GM12878 (cell line): ENCODE measurements at regions not wholly inside any gene's neighbourhood (a gene's known extent, or its start where the extent isn't known, plus 50 kb on each side); places are given as distances from the start of the nearest gene placed in this dataset.

Source experiments
- ATAC-seq: fragments of 200-7000 bp; cut with Tn5 transposase; 3 replicates; pipeline ENCODE4 v1.9.1; 2020; ENCODE audit warnings: mild to moderate bottlenecking, moderate library complexity
- BruUV-seq: library from RNA; stranded (reverse); fragments of 400-500 nt; replicated peaks from 2 replicates; lab custom pipeline; 2021; lab: Mats Ljungman, UMichigan
- CTCF ChIA-PET: fragments of 300-600 bp; sonication (Branson Sonifier 250); formaldehyde crosslinking; extraction: SDS; loops from one replicate; lab custom pipeline; 2021; ENCODE audit warnings: inconsistent platforms; lab: Yijun Ruan, JAX
- POLR2A ChIA-PET: fragments of 350-600 bp; formaldehyde crosslinking; extraction: SDS; loops from one replicate; lab custom pipeline; 2021; ENCODE audit warnings: inconsistent platforms; lab: Charles Lee
- RAD21 ChIA-PET: fragments of 300-600 bp; sonication (Branson Sonifier 250); formaldehyde crosslinking; loops from one replicate; lab custom pipeline; 2023; ENCODE audit warnings: antibody characterized with exemption; ENCODE audit not compliant: unreplicated experiment; lab: Charles Lee
- SMC1A ChIA-PET: fragments of 300-600 bp; sonication (Branson Sonifier 250); formaldehyde crosslinking; loops from one replicate; lab custom pipeline; 2023; ENCODE audit not compliant: unreplicated experiment, uncharacterized antibody; lab: Charles Lee
- DNase-seq: peaks from one replicate; pipeline ENCODE4 v3.0.0-alpha.2; 2011; ENCODE audit warnings: low read depth, low spot score
- FAIRE-seq: peaks from 3 replicates; lab custom pipeline; 2011; peaks lifted over from hg19 to GRCh38; lab: Jason Lieb, UNC
- H2AFZ ChIP-seq: 2 replicates; pipeline ENCODE4 v1.6.0; 2011; ENCODE audit warnings: low read depth, low read length, control low read depth; ENCODE audit not compliant: control insufficient read depth
- H3K27ac ChIP-seq: 2 replicates; pipeline ENCODE4 v1.5.1; 2011; ENCODE audit warnings: control low read depth; ENCODE audit not compliant: control insufficient read depth, insufficient read depth
- H3K27me3 ChIP-seq, 2 experiments: replicated peaks in 1 of 2; 2 replicates each; pipeline versions ENCODE4 v1.6.0 to v1.6.1; 2011; ENCODE audit warnings: low read length in 1 of 2; ENCODE audit not compliant: control insufficient read depth in 2 of 2, insufficient read depth in 2 of 2
- H3K36me3 ChIP-seq, 2 experiments: 2 replicates each; pipeline ENCODE4 v1.5.1; 2011; ENCODE audit warnings: low read length in 1 of 2; ENCODE audit not compliant: control insufficient read depth in 2 of 2, insufficient read depth in 2 of 2
- H3K4me1 ChIP-seq: 2 replicates; pipeline ENCODE4 v1.6.1; 2011; ENCODE audit warnings: mild to moderate bottlenecking, low read length, moderate library complexity, mixed read lengths; ENCODE audit not compliant: control insufficient read depth, insufficient read depth
- H3K4me2 ChIP-seq: 2 replicates; pipeline ENCODE4 v1.6.0; 2011; ENCODE audit warnings: control low read depth; ENCODE audit not compliant: control insufficient read depth, insufficient read depth
- H3K4me3 ChIP-seq: fragments of 200-600 bp; sonication (generic); 2 replicates; pipeline ENCODE4 v1.5.1; 2016
- H3K79me2 ChIP-seq: 2 replicates; pipeline ENCODE4 v1.6.0; 2011; ENCODE audit warnings: low read length; ENCODE audit not compliant: control insufficient read depth, insufficient read depth
- H3K9ac ChIP-seq: 2 replicates; pipeline ENCODE4 v1.8.0; 2011; ENCODE audit warnings: low read length, control low read depth, mixed read lengths; ENCODE audit not compliant: control insufficient read depth, insufficient read depth
- H3K9me3 ChIP-seq: replicated peaks from 3 replicates; pipeline ENCODE4 v1.5.1; 2011; ENCODE audit warnings: mild to moderate bottlenecking, low read length; ENCODE audit not compliant: control insufficient read depth, insufficient read depth
- H4K20me1 ChIP-seq: 2 replicates; pipeline ENCODE4 v1.6.0; 2011; ENCODE audit not compliant: control insufficient read depth, insufficient read depth
- EED ChIP-seq: sonication (generic); IDR thresholded peaks from 2 replicates; pipeline ENCODE4 v1.6.1; 2016; ENCODE audit warnings: antibody characterized with exemption, low read depth
- HDGF ChIP-seq: fragments of 450-650 bp; IDR thresholded peaks from 2 replicates; pipeline ENCODE4 v1.6.1; 2016; ENCODE audit warnings: antibody characterized with exemption
- MTA2 ChIP-seq: fragments of 450-650 bp; IDR thresholded peaks from 2 replicates; pipeline ENCODE4 v1.6.1; 2016; ENCODE audit warnings: low read depth, mild to moderate bottlenecking, moderate library complexity
- RAD51 ChIP-seq: fragments of 450-650 bp; IDR thresholded peaks from 2 replicates; pipeline ENCODE4 v1.6.1; 2016; ENCODE audit warnings: moderate library complexity, mild to moderate bottlenecking, inconsistent platforms
- STAT3 ChIP-seq: IDR thresholded peaks from 2 replicates; pipeline ENCODE4 v1.6.1; 2011; ENCODE audit warnings: low read depth, low read length, improper control_type of control experiment
- TCF3 ChIP-seq: IDR thresholded peaks from 2 replicates; pipeline ENCODE4 v1.6.1; 2012; ENCODE audit warnings: low read depth, mild to moderate bottlenecking, low read length, borderline replicate concordance; ENCODE audit not compliant: insufficient read depth
- WGBS: methylation state at CpG from one replicate; pipeline ENCODE4 v1.1.6; 2016; ENCODE audit warnings: low lambda C conversion rate; ENCODE audit not compliant: insufficient replicate concordance, insufficient coverage; ENCODE audit errors: missing lambda C conversion rate; 5-methylcytosine and 5-hydroxymethylcytosine counted together
- in situ Hi-C: fragments of 300-500 bp; cut with MboI; formaldehyde crosslinking; loops from 9 replicates; pipeline ENCODE4 v1.14.3; 2018; ENCODE audit warnings: mixed read lengths
- intact Hi-C: fragments of 100-400 bp; cut with micrococcal nuclease; formaldehyde crosslinking; loops from one replicate; pipeline ENCODE4 v1.14.2; 2022; ENCODE audit not compliant: unreplicated experiment
- TF ChIP-seq, protein P1 (sequence below): fragments of 150-350 bp; IDR thresholded peaks from 2 replicates; pipeline ENCODE4 v1.6.1; 2016; ENCODE audit warnings: low read depth, low read length
- TF ChIP-seq, protein P2 (sequence below): fragments of 450-650 bp; IDR thresholded peaks from 2 replicates; pipeline ENCODE4 v1.6.1; 2016; ENCODE audit warnings: mild to moderate bottlenecking
- TF ChIP-seq, protein P3 (sequence below): IDR thresholded peaks from 2 replicates; pipeline ENCODE4 v1.6.1; 2012; ENCODE audit warnings: low read depth, low read length, improper control_type of control experiment
- TF ChIP-seq, protein P4 (sequence below): fragments of 450-650 bp; formaldehyde crosslinking; IDR thresholded peaks from 2 replicates; pipeline ENCODE4 v1.5.0; 2022; ENCODE audit warnings: mild to moderate bottlenecking, missing genetic modification characterization

DNA sequence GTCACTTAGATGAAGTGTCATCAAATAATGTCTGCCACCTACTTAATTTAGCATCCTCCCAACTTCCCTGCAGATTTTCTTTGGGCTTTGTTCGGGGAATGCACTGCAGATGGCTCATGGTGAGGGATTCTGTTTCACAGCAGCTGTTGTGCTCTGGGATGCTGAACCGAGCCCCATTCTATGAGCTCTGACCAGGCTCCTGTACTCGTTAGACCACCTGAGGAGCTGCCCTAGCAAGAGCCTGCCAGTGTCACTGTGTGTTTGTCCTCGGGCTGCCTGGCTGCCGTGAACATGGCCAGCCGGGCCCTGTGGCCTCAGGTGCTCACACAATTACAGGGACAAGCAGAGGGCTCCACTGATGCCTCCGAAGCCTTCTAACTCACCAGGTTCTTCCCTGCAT, 238.8 kb upstream of the ECI2 start:
- SMC1A ChIA-PET = no interaction called here
- Histone ChIP-seq H3K4me1 (no peaks in the 10 kb centered on the region), H3K79me2 (no peaks in the 10 kb centered on the region), H2AFZ (no peak overlapping the region), H4K20me1 (no peaks in the 10 kb centered on the region), H3K27ac (no peak overlapping the region), H3K4me3 (no peak overlapping the region), H3K4me2 (no peak overlapping the region), H3K27me3 (no peaks in the 10 kb centered on the region), H3K9me3 (no peaks in the 10 kb centered on the region), H3K9ac (no peak overlapping the region), H3K36me3 (no peaks in the 10 kb centered on the region)
- intact Hi-C loops = no loop called here
- ATAC-seq (no peak), FAIRE-seq (no peak), DNase-seq (no peak)
- TF ChIP-seq, protein P1, sequence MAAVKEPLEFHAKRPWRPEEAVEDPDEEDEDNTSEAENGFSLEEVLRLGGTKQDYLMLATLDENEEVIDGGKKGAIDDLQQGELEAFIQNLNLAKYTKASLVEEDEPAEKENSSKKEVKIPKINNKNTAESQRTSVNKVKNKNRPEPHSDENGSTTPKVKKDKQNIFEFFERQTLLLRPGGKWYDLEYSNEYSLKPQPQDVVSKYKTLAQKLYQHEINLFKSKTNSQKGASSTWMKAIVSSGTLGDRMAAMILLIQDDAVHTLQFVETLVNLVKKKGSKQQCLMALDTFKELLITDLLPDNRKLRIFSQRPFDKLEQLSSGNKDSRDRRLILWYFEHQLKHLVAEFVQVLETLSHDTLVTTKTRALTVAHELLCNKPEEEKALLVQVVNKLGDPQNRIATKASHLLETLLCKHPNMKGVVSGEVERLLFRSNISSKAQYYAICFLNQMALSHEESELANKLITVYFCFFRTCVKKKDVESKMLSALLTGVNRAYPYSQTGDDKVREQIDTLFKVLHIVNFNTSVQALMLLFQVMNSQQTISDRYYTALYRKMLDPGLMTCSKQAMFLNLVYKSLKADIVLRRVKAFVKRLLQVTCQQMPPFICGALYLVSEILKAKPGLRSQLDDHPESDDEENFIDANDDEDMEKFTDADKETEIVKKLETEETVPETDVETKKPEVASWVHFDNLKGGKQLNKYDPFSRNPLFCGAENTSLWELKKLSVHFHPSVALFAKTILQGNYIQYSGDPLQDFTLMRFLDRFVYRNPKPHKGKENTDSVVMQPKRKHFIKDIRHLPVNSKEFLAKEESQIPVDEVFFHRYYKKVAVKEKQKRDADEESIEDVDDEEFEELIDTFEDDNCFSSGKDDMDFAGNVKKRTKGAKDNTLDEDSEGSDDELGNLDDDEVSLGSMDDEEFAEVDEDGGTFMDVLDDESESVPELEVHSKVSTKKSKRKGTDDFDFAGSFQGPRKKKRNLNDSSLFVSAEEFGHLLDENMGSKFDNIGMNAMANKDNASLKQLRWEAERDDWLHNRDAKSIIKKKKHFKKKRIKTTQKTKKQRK = no peak
- TF ChIP-seq STAT3 (no peak), TCF3 (no peak), RAD51 (no peak)
- in situ Hi-C loops = no loop called here
- CTCF ChIA-PET = no interaction called here
- WGBS = 36% methylated on average over 7 of the region's 7 CpGs
- RAD21 ChIA-PET = no interaction called here
- no TSS peak for BruUV-seq
- POLR2A ChIA-PET = no interaction called here

DNA sequence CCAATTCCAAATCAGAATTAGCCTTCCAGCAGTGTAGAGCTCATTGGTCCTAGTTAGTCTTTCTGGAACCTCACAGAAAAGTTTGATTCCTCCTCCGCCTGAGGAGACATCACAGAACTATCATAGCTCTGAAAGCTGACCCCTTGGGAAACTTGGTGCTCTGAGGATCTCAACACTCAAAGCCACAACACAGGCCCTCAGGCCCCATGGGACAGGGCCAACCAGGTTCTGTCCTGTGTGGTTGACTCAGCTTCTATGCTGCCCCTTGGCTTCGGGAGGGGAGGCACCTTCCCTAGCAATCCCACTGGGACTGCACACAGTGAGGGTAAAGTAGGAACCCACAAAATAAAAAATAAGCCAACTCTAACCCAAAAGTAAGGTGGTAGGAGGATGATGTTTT, 237.5 kb upstream of the ECI2 start:
- H3K36me3 ChIP-seq = no peaks in the 10 kb centered on the region
- no peak for DNase-seq
- SMC1A ChIA-PET = interaction anchor here (0.7 kb wide), 1 partner anchor 23 kb away, joined by 3 read pairs; no protein-coding TSS in a partner anchor
- H3K9ac ChIP-seq = no peak overlapping the region
- H4K20me1 ChIP-seq = no peaks in the 10 kb centered on the region
- no peaks in the 10 kb centered on the region for H3K4me1 ChIP-seq
- no peak overlapping the region for H3K4me3 ChIP-seq
- POLR2A ChIA-PET = no interaction called here
- CTCF ChIA-PET = no interaction called here
- no peak overlapping the region for H3K27ac ChIP-seq
- in situ Hi-C loops (no loop called here), intact Hi-C loops (no loop called here)
- H3K79me2 ChIP-seq = no peaks in the 10 kb centered on the region
- H3K4me2 ChIP-seq = no peak overlapping the region
- no peak for FAIRE-seq
- H3K9me3 ChIP-seq = no peaks in the 10 kb centered on the region
- 0% methylated on average over 2 of the region's 2 CpGs for WGBS
- no peak for ATAC-seq
- H3K27me3 ChIP-seq = no peaks in the 10 kb centered on the region
- RAD21 ChIA-PET = no interaction called here
- no TSS peak for BruUV-seq
- H2AFZ ChIP-seq = no peak overlapping the region
- TF ChIP-seq, protein P2, sequence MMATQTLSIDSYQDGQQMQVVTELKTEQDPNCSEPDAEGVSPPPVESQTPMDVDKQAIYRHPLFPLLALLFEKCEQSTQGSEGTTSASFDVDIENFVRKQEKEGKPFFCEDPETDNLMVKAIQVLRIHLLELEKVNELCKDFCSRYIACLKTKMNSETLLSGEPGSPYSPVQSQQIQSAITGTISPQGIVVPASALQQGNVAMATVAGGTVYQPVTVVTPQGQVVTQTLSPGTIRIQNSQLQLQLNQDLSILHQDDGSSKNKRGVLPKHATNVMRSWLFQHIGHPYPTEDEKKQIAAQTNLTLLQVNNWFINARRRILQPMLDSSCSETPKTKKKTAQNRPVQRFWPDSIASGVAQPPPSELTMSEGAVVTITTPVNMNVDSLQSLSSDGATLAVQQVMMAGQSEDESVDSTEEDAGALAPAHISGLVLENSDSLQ = no peak
- TF ChIP-seq HDGF (no peak), EED (no peak), MTA2 (no peak)
- TF ChIP-seq, protein P3, sequence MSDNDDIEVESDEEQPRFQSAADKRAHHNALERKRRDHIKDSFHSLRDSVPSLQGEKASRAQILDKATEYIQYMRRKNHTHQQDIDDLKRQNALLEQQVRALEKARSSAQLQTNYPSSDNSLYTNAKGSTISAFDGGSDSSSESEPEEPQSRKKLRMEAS = no peak
- TF ChIP-seq, protein P4, sequence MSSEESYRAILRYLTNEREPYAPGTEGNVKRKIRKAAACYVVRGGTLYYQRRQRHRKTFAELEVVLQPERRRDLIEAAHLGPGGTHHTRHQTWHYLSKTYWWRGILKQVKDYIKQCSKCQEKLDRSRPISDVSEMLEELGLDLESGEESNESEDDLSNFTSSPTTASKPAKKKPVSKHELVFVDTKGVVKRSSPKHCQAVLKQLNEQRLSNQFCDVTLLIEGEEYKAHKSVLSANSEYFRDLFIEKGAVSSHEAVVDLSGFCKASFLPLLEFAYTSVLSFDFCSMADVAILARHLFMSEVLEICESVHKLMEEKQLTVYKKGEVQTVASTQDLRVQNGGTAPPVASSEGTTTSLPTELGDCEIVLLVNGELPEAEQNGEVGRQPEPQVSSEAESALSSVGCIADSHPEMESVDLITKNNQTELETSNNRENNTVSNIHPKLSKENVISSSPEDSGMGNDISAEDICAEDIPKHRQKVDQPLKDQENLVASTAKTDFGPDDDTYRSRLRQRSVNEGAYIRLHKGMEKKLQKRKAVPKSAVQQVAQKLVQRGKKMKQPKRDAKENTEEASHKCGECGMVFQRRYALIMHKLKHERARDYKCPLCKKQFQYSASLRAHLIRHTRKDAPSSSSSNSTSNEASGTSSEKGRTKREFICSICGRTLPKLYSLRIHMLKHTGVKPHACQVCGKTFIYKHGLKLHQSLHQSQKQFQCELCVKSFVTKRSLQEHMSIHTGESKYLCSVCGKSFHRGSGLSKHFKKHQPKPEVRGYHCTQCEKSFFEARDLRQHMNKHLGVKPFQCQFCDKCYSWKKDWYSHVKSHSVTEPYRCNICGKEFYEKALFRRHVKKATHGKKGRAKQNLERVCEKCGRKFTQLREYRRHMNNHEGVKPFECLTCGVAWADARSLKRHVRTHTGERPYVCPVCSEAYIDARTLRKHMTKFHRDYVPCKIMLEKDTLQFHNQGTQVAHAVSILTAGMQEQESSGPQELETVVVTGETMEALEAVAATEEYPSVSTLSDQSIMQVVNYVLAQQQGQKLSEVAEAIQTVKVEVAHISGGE (CRISPR knock-in tag) = no peak
